SK-N-MC (cell line): ENCODE measurements at regions not wholly inside any gene's neighbourhood (a gene's known extent, or its start where the extent isn't known, plus 50 kb on each side); places are given as distances from the start of the nearest gene placed in this dataset.

ENCODE experiments used
- DNase-seq: peaks from one replicate; pipeline ENCODE4 v3.0.0-alpha.2; 2011; ENCODE audit warnings: low read depth, low spot score
- H3K27ac ChIP-seq: fragments of 200-600 bp; sonication (generic); 2 replicates; pipeline ENCODE4 v1.5.1; 2016; ENCODE audit warnings: mixed run types
- H3K36me3 ChIP-seq: fragments of 200-600 bp; sonication (generic); 2 replicates; pipeline ENCODE4 v1.6.1; 2017; ENCODE audit warnings: antibody characterized with exemption, low read length, mixed read lengths; ENCODE audit not compliant: insufficient read depth
- H3K4me3 ChIP-seq: fragments of 200-600 bp; sonication (generic); 2 replicates; pipeline ENCODE4 v1.5.1; 2016
- H3K9ac ChIP-seq: fragments of 200-600 bp; sonication (generic); 2 replicates; pipeline ENCODE4 v1.8.0; 2017; ENCODE audit warnings: mixed run types, mixed read lengths; ENCODE audit not compliant: insufficient read length
- H3K9me3 ChIP-seq: fragments of 200-600 bp; sonication (generic); 2 replicates; pipeline ENCODE4 v1.6.1; 2017; ENCODE audit warnings: low read depth, mild to moderate bottlenecking, antibody characterized with exemption, low read length, moderate library complexity, mixed read lengths
- EZH2 ChIP-seq: fragments of 200-600 bp; sonication (generic); IDR thresholded peaks from one replicate; pipeline ENCODE4 v1.6.1; 2017; ENCODE audit warnings: antibody characterized with exemption
- FOXP2 ChIP-seq: optimal IDR thresholded peaks from 2 replicates; pipeline ENCODE3; 2011; ENCODE audit warnings: mild to moderate bottlenecking, moderate library complexity; ENCODE audit not compliant: insufficient read depth; ENCODE audit errors: extremely low read length, control extremely low read depth
- POLR2AphosphoS5 ChIP-seq: IDR thresholded peaks from 2 replicates; pipeline ENCODE4 v1.6.1; 2012; ENCODE audit warnings: mild to moderate bottlenecking, low read depth, low read length, borderline replicate concordance

DNA sequence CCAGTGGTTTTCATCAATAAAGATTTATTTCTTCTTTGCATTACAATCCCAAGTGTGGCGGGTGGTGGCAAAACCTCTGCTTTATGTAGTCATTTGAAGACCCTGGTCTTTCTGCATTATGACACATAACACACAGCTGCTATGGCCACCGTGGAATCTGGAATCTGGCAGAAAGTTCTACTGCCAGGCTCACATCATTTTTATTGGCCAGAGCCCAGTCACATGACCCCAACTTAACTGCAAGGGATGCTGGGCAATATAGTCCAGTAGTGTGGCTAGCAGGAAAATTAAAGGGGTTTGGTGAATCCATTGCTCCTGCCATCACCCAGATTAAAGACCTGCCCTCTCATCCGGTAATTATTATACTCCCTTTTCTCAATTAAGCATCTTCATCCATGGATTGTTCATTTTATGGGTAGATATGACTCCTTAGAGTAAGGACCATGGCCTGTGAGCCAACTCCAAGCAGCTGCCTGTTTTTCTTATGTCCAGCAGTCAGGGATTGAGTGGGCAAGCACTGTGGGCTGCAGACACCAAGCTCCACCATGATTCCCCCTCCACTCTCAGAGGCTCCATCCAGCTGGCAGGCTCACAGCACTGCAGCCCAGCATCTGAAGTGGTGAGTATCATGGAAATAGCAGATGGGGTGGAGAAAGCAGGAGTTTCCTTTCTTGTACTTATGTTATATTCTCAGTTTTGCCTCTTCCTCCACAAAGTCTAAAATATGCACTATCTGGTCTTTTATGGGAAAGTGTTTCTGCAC, 1030.7 kb downstream of the AACS start:
- H3K27ac ChIP-seq: no peak overlapping the region
- no peak for DNase-seq
- H3K9ac ChIP-seq: no peak overlapping the region
- H3K36me3 ChIP-seq: no peaks in the 10 kb centered on the region
- TF ChIP-seq FOXP2 (no peak), POLR2AphosphoS5 (no peak), EZH2 (no peak)
- no peak overlapping the region for H3K4me3 ChIP-seq
- no peaks in the 10 kb centered on the region for H3K9me3 ChIP-seq

DNA sequence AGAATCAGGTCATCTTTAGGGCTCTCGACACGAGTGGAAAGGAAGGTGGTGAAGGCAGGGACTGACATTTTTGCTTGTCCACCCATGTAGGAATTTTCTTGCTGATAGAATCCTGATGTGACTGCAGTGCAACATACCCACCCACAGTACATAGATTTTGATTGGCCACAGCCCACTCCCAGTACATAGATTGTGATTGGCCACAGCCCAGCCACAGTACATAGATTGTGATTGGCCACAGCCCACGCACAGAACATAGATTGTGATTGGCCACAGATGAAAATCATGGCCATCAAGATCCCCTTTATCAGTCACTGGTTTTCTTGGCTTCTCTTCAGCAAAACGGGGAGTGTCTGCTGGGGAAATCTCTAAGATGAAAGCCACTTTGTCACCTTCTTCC, 1041.5 kb downstream of the AACS start:
- Histone ChIP-seq H3K9ac (no peak overlapping the region), H3K36me3 (no peaks in the 10 kb centered on the region), H3K4me3 (no peak overlapping the region), H3K27ac (no peak overlapping the region), H3K9me3 (no peaks in the 10 kb centered on the region)
- TF ChIP-seq FOXP2 (no peak), POLR2AphosphoS5 (no peak), EZH2 (no peak)
- DNase-seq: no peak

DNA sequence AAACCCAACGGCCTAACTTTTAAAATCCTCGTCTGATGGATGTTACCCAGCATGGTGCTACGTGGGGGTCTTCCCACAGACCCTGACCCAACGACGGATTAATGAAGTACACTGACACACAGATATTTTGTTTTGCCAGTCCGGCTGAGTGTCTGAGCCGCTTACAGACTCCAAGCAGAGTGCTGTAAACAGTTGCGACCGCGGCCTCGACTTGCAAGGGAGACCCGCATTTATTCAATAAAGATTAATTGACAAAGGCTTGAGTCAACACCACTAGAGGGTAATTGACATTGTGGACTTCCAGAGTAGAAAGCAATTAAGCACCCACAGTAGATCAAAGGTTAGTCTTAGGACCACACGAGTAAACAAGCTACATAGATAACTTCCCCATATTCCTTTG, 1042.4 kb downstream of the AACS start:
- Histone ChIP-seq H3K27ac (no peak overlapping the region), H3K36me3 (no peaks in the 10 kb centered on the region), H3K9me3 (no peaks in the 10 kb centered on the region), H3K4me3 (no peak overlapping the region), H3K9ac (no peak overlapping the region)
- no peak for DNase-seq
- TF ChIP-seq EZH2: no peak
- no peak for TF ChIP-seq POLR2AphosphoS5
- TF ChIP-seq FOXP2: no peak

DNA sequence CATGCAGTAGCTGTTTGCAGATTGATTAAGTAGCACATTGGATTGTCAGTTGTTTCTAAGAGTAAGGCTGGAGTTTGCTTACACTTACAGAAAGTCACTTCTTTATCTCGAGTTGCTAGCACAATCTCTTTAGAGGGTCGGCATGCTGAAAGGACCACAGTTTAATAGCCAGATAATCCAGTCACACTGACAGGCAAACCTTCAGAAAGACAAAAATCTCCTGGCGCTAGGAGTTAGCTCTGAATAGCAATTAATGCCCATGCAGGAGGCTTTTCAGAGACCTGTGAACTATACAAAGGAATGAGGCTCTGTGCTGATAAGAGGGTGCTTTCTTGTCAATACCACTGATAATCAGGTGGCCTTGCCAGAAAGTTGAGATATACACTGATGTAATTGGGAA, 1043.0 kb downstream of the AACS start:
- TF ChIP-seq FOXP2: no peak
- no peak for TF ChIP-seq POLR2AphosphoS5
- TF ChIP-seq EZH2: no peak
- no peak overlapping the region for H3K9ac ChIP-seq
- no peak for DNase-seq
- H3K9me3 ChIP-seq: no peaks in the 10 kb centered on the region
- no peak overlapping the region for H3K27ac ChIP-seq
- H3K36me3 ChIP-seq: no peaks in the 10 kb centered on the region
- no peak overlapping the region for H3K4me3 ChIP-seq

DNA sequence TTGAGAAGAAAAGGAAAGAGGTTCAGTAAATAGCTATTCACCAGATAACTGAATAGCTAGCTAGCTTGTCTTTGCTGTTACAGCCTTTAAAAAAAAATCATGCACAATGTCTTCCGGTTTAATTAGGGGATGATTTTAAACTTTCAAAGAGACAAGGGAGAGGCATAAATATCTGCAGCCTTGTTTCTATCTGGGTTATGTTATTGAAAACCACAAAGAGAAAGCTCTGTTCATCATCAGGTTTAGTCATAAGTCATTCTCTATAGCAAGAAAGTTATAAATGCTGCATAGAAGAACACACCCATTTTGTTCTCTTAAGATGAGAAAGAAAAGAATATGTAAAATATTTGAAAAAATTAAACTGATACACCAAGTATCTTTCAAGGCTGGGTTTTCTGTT, 1046.9 kb downstream of the AACS start:
- peak; percentile 28 for DNase-seq
- no peak overlapping the region for H3K9ac ChIP-seq
- peak overlapping the region; percentile 3; the same call in 1 of the 2 replicates for H3K27ac ChIP-seq
- no peaks in the 10 kb centered on the region for H3K36me3 ChIP-seq
- H3K4me3 ChIP-seq: no peak overlapping the region
- TF ChIP-seq POLR2AphosphoS5: no peak
- no peak for TF ChIP-seq FOXP2
- no peak for TF ChIP-seq EZH2
- no peaks in the 10 kb centered on the region for H3K9me3 ChIP-seq

DNA sequence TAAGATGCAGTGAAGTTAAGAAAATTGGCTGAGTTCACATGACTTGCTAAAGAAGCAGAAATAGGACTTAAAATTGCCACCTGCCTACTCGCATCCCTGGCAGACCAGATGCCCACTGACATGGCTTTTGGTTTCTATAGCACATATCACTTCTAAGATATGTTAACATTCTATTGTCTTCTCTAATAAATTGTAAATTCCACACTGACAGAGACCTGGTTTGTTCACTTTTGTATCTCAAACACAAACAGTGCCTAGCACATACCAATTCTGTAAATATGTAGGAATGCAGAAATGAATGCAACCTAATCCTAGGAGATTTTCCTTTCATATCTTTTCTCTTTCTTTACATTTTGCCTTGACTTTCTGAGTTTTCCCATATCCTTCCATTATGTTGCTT, 1047.6 kb downstream of the AACS start:
- no peaks in the 10 kb centered on the region for H3K36me3 ChIP-seq
- no peak for TF ChIP-seq FOXP2

DNA sequence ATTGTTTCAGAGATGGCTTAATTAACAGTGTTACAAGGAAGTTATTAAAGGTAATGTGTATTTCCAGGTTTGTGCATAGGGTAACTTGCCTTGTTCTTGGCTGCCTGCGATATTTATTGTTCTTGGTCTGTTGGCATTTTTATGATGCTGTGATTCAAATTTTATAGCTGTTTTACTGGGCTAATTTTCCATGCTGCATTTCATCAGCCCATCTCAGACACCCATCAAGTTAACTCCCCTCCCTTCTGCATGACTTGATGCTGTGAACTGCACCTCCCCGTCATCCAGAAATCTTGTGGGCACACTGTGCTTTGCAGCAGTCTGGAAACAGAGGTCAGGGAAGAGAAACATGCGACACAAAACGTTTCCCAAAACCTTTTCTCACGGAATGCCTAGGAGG, 1049.2 kb downstream of the AACS start:
- H3K9ac ChIP-seq: no peak overlapping the region
- H3K4me3 ChIP-seq: 0 out of 2 replicates have a peak overlapping the region, but pooled peaks have one; percentile 24
- no peaks in the 10 kb centered on the region for H3K36me3 ChIP-seq
- no peaks in the 10 kb centered on the region for H3K9me3 ChIP-seq
- TF ChIP-seq POLR2AphosphoS5 (0 out of 2 replicates have a peak, but pooled peaks have one; percentile 24), FOXP2 (no peak), EZH2 (no peak)
- peak; percentile 20 for DNase-seq
- H3K27ac ChIP-seq: no peak overlapping the region

More for the DNA sequence above, 1047.6 kb downstream of the AACS start:
- no peak overlapping the region for H3K27ac ChIP-seq
- no peak for DNase-seq
- no peak overlapping the region for H3K9ac ChIP-seq
- H3K4me3 ChIP-seq: no peak overlapping the region
- no peaks in the 10 kb centered on the region for H3K9me3 ChIP-seq

DNA sequence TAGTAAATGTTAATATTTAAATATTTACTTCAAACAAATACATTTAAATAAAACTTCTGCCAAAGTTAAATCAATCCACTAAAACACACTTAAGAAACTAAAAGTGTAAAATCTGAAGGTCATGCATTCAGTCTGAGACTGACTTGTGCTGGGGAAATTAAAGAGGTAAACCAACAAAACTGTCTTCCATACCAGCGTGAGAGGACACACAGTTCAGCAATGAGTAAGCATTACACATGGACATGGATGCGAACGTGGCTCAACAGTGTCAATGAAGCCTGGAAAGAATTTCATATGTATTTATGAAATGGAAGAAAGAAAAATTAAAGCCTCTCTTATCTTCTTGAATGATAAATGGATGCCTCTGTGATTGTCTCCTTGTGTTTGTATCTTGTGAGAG, 1052.3 kb downstream of the AACS start:
- H3K9me3 ChIP-seq: no peaks in the 10 kb centered on the region
- H3K4me3 ChIP-seq: no peak overlapping the region
- no peak overlapping the region for H3K27ac ChIP-seq
- TF ChIP-seq POLR2AphosphoS5 (no peak), FOXP2 (no peak), EZH2 (no peak)
- no peaks in the 10 kb centered on the region for H3K36me3 ChIP-seq
- no peak for DNase-seq
- no peak overlapping the region for H3K9ac ChIP-seq

DNA sequence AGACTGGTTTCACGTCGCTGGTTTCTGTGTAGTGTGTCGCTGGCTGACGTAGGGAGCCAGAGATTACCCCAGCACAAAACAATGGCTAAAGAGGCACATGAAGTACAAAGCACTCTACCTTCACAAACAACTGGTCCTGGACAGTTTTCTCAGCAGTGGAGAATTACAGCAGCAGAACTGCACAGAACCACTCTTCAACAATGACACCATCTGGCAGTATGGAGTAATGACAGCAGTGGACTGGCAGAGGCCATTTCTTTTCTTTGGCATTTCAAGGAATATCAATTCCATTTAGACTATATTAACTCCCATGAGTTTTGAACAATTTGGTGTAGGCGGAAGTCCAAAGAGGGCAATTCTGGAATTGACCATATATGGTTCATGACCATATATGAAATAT, 1074.1 kb downstream of the AACS start:
- DNase-seq: no peak
- no peak overlapping the region for H3K27ac ChIP-seq
- no peak overlapping the region for H3K9ac ChIP-seq
- no peaks in the 10 kb centered on the region for H3K36me3 ChIP-seq
- H3K4me3 ChIP-seq: no peak overlapping the region
- H3K9me3 ChIP-seq: peaks cover 9% of the 10 kb centered on the region; the same call in 1 of the 2 replicates
- TF ChIP-seq POLR2AphosphoS5 (no peak), FOXP2 (no peak), EZH2 (no peak)
